ENCODE measurements at regions not wholly inside any gene's neighbourhood (a gene's known extent, or its start where the extent isn't known, plus 50 kb on each side); places are given as distances from the start of the nearest gene placed in this dataset.

DNA sequence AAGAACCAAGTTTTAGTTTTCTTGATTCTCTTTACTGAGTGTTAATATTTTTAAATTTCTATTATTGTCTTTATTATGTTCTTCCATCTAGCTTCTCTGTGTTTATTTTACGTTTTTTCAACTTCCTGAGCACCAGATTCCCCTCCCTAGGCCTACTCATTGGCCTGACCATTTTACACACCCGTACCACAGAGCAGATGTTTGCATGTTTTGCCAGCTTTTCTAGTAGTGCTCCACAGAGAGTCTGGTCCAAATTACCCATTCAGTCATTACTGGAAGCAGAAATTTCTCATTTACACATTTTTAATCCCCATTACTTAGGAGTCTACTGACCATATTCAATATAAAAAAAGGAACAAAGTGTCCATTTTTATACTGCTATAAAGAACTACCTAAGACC lies 66.9 kb downstream of the ING1 start:
- no TSS peak for BruUV-seq (replicated peaks)
- H3K4me1 Mint-ChIP-seq (ENCODE audit: low read depth, unreplicated experiment) = no peaks in the 10 kb centered on the region
- no peak overlapping the region for H3K4me3 ChIP-seq (ENCODE audit: low read depth, low read length)
- H3K36me3 Mint-ChIP-seq (ENCODE audit: insufficient read depth, unreplicated experiment) = no peaks in the 10 kb centered on the region
- H3K4me3 Mint-ChIP-seq (ENCODE audit: unreplicated experiment) = no peak overlapping the region
- intact Hi-C loops (cut with micrococcal nuclease; ENCODE audit: unreplicated experiment) = no loop called here
- ChIA-PET CTCF (no interaction called here), POLR2A (no interaction called here)
- H3K27me3 Mint-ChIP-seq (ENCODE audit: insufficient read depth, unreplicated experiment) = peaks cover 8% of the 10 kb centered on the region
- peaks cover 15% of the 10 kb centered on the region for H3K9me3 Mint-ChIP-seq (ENCODE audit: unreplicated experiment)
- no peak for DNase-seq
- H3K27ac Mint-ChIP-seq (ENCODE audit: unreplicated experiment) = no peak overlapping the region
- no peaks in the 10 kb centered on the region for H3K27me3 ChIP-seq (replicated peaks; ENCODE audit: control insufficient read depth, insufficient read depth, low read length)
- peaks cover 9% of the 10 kb centered on the region; the same call in 1 of the 2 replicates for H3K9me3 ChIP-seq
- no peak for TF ChIP-seq CTCF (IDR thresholded peaks at IDR 0.05; ENCODE audit: insufficient read depth in 1 of 2, low read depth in 1 of 2, low read length in 1 of 2, severe bottlenecking in 1 of 2, unreplicated experiment in 1 of 2)
- no peaks in the 10 kb centered on the region for H3K4me1 ChIP-seq
- no peaks in the 10 kb centered on the region for H3K36me3 ChIP-seq (ENCODE audit: control insufficient read depth, insufficient read depth, low read length)

- Histone ChIP-seq H3K4me1 (no peaks in the 10 kb centered on the region), H3K4me3 (ENCODE audit: low read depth, low read length) (no peak overlapping the region), H3K36me3 (ENCODE audit: control insufficient read depth, insufficient read depth, low read length) (no peaks in the 10 kb centered on the region), H3K9me3 (peaks cover 13% of the 10 kb centered on the region; the same call in 1 of the 2 replicates), H3K27me3 (replicated peaks; ENCODE audit: control insufficient read depth, insufficient read depth, low read length) (no peaks in the 10 kb centered on the region)
- CTCF ChIA-PET = interaction anchor here (0.6 kb wide), 1 partner anchor 12 kb away, joined by 3 read pairs; no protein-coding TSS in a partner anchor
- Mint-ChIP-seq H3K9me3 (ENCODE audit: unreplicated experiment) (peaks cover 15% of the 10 kb centered on the region), H3K27ac (ENCODE audit: unreplicated experiment) (no peak overlapping the region), H3K4me1 (ENCODE audit: low read depth, unreplicated experiment) (no peaks in the 10 kb centered on the region), H3K27me3 (ENCODE audit: insufficient read depth, unreplicated experiment) (peaks cover 9% of the 10 kb centered on the region), H3K36me3 (ENCODE audit: insufficient read depth, unreplicated experiment) (no peaks in the 10 kb centered on the region), H3K4me3 (ENCODE audit: unreplicated experiment) (no peak overlapping the region)
- no peak for TF ChIP-seq CTCF (IDR thresholded peaks at IDR 0.05; ENCODE audit: insufficient read depth in 1 of 2, low read depth in 1 of 2, low read length in 1 of 2, severe bottlenecking in 1 of 2, unreplicated experiment in 1 of 2)
- no peak for DNase-seq
- POLR2A ChIA-PET = no interaction called here
- intact Hi-C loops (cut with micrococcal nuclease; ENCODE audit: unreplicated experiment) = no loop called here
- BruUV-seq (replicated peaks) = no TSS peak
Observed at GRCh38 chr13:110782185-110782584, 68.7 kb downstream of the ING1 start.

- Mint-ChIP-seq H3K27me3 (ENCODE audit: insufficient read depth, unreplicated experiment) (peaks cover 9% of the 10 kb centered on the region), H3K27ac (ENCODE audit: unreplicated experiment) (no peak overlapping the region), H3K4me3 (ENCODE audit: unreplicated experiment) (no peak overlapping the region), H3K36me3 (ENCODE audit: insufficient read depth, unreplicated experiment) (no peaks in the 10 kb centered on the region), H3K9me3 (ENCODE audit: unreplicated experiment) (peaks cover 15% of the 10 kb centered on the region), H3K4me1 (ENCODE audit: low read depth, unreplicated experiment) (no peaks in the 10 kb centered on the region)
- CTCF ChIA-PET = no interaction called here
- intact Hi-C loops (cut with micrococcal nuclease; ENCODE audit: unreplicated experiment) = no loop called here
- BruUV-seq (replicated peaks) = no TSS peak
- H3K4me3 ChIP-seq (ENCODE audit: low read depth, low read length) = no peak overlapping the region
- no peaks in the 10 kb centered on the region for H3K4me1 ChIP-seq
- no peaks in the 10 kb centered on the region for H3K36me3 ChIP-seq (ENCODE audit: control insufficient read depth, insufficient read depth, low read length)
- no peaks in the 10 kb centered on the region for H3K27me3 ChIP-seq (replicated peaks; ENCODE audit: control insufficient read depth, insufficient read depth, low read length)
- TF ChIP-seq CTCF (IDR thresholded peaks at IDR 0.05; ENCODE audit: insufficient read depth in 1 of 2, low read depth in 1 of 2, low read length in 1 of 2, severe bottlenecking in 1 of 2, unreplicated experiment in 1 of 2) = no peak
- no peak for DNase-seq
- POLR2A ChIA-PET = no interaction called here
- H3K9me3 ChIP-seq = peaks cover 13% of the 10 kb centered on the region
Observed at GRCh38 chr13:110784704-110785103, 71.2 kb downstream of the ING1 start.
